PFSK-1 (cell line): ENCODE measurements at regions not wholly inside any gene's neighbourhood (a gene's known extent, or its start where the extent isn't known, plus 50 kb on each side); places are given as distances from the start of the nearest gene placed in this dataset.

Source experiments
- FOXP2 ChIP-seq: optimal IDR thresholded peaks from 2 replicates; pipeline ENCODE3; 2011; ENCODE audit warnings: borderline replicate concordance, control low read depth, inconsistent platforms; ENCODE audit not compliant: insufficient read depth; ENCODE audit errors: extremely low read length, extremely low read depth
- POLR2AphosphoS5 ChIP-seq: IDR thresholded peaks from 2 replicates; pipeline ENCODE4 v1.6.1; 2012; ENCODE audit warnings: low read depth, mild to moderate bottlenecking, control low read depth, low read length, moderate library complexity
- REST ChIP-seq, 2 experiments: IDR thresholded peaks; 2 replicates each; pipeline versions ENCODE4 v1.6.1 to v1.8.0; 2011 to 2012; ENCODE audit warnings: low read depth in 2 of 2, low read length in 2 of 2, control low read depth in 1 of 2, inconsistent platforms in 1 of 2, mild to moderate bottlenecking in 1 of 2, moderate library complexity in 1 of 2; ENCODE audit not compliant: insufficient read depth in 1 of 2
- SIN3A ChIP-seq: IDR thresholded peaks from 2 replicates; pipeline ENCODE4 v1.6.1; 2012; ENCODE audit warnings: mild to moderate bottlenecking, low read length, moderate library complexity, borderline replicate concordance; ENCODE audit not compliant: insufficient read depth
- TAF1 ChIP-seq: IDR thresholded peaks from 2 replicates; pipeline ENCODE4 v1.6.1; 2012; ENCODE audit warnings: low read length, control low read depth, borderline replicate concordance; ENCODE audit not compliant: insufficient read depth

DNA sequence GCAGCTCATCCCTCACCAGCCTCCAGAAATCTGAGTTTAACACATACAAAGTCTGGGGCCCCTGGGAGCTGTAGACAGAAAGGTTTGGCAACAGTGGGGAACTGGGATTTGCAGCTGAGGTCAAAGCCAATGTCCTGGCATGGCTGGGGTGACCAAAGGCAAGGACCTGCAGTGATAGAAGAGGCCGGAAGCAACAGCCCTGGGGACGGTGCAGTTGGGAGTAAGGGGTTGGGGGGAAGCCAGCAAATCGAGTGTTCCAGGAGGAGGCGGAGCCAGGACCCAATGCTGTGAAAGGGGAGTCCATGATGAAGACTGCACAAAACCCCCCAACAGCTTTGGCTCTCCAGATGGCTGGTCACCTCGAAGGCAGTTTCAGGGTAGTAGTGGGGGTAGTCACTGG lies 74.1 kb upstream of the SPATA12 start:
- TF ChIP-seq TAF1 (no peak), REST (IDR thresholded peaks at IDR 0.05; ENCODE audit: insufficient read depth in 1 of 2, low read depth in 2 of 2, low read length in 2 of 2) (no peak), POLR2AphosphoS5 (no peak), SIN3A (no peak), FOXP2 (no peak)

DNA sequence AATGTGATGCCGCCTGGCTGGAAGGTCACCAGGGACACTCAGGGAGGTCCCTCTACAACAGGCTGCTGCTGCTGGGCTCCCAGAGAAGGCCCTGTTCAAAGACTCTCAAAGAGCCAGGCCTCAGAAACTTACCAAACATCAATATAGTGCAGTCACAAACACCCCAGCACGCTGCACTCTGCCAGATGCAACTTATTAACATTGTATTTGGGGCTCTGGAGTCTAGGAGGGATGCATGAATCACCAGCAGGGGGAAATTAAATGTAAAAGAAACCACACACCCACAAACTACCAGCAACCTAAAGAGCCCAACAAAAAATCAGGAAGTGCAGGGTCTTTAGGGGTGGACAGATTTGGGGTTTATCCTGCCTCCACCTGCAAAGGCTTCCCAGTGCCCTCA lies 74.6 kb upstream of the SPATA12 start:
- TF ChIP-seq TAF1 (no peak), POLR2AphosphoS5 (no peak), SIN3A (no peak), FOXP2 (no peak), REST (IDR thresholded peaks at IDR 0.05; ENCODE audit: insufficient read depth in 1 of 2, low read depth in 2 of 2, low read length in 2 of 2) (no peak)

DNA sequence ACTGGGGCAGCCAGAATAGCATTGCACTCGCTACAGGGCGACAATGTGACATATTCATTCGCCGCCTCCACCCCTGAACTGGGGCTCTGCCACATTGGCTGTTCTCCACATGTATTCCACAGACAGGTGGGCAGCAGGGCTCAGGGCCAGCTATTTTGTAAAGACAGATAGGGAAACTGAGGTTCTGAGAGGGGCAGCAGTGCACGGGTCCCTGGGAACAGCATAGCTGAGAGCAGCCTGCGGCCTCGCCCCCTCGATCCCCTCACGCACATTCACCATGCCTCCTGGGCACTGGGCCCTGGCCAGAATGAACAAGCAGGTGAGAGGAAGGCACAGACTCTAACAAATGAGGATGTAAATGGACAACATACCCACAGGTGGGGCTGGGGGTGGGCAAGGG lies 75.0 kb upstream of the SPATA12 start:
- TF ChIP-seq TAF1, result no peak
- no peak for TF ChIP-seq REST (IDR thresholded peaks at IDR 0.05; ENCODE audit: insufficient read depth in 1 of 2, low read depth in 2 of 2, low read length in 2 of 2)
- TF ChIP-seq FOXP2, result no peak
- no peak for TF ChIP-seq POLR2AphosphoS5
- no peak for TF ChIP-seq SIN3A

DNA sequence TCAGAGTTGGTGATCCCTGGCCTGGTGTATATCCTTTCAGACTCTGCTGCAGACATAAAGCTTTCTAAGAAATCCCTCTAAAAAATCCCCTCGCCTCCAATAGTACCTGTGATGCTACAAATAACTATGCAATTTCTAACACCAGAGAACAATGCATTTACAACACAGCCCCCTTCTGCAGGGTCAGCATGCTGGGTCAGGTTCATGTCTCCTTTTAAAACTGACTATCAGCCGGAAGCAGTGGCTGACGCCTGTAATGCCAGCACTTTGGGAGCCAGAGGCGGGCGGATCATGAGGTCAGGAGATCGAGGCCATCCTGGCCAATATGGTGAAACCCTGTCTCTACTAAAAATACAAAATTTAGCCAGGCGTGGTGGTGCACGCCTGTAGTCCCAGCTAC lies 77.0 kb upstream of the SPATA12 start:
- TF ChIP-seq SIN3A, result no peak
- TF ChIP-seq FOXP2, result no peak
- no peak for TF ChIP-seq REST (IDR thresholded peaks at IDR 0.05; ENCODE audit: insufficient read depth in 1 of 2, low read depth in 2 of 2, low read length in 2 of 2)
- no peak for TF ChIP-seq TAF1
- TF ChIP-seq POLR2AphosphoS5, result no peak
